GM19455 (cell line): ENCODE measurements at regions not wholly inside any gene's neighbourhood (a gene's known extent, or its start where the extent isn't known, plus 50 kb on each side); places are given as distances from the start of the nearest gene placed in this dataset.

Experiments used
- ATAC-seq: cut with Tn5 transposase; IDR thresholded peaks from one replicate; pipeline ENCODE4 v1.9.1; 2021; ENCODE audit not compliant: unreplicated experiment

- no peak for ATAC-seq
Measured at GRCh38 chr1:23639460-23640095, 52.0 kb upstream of the RPL11 start.

- no peak for ATAC-seq
Measured at GRCh38 chr1:23638786-23639241, 52.8 kb upstream of the RPL11 start.

GRCh38 chr1:23638188-23638619 is 53.4 kb upstream of the RPL11 start:
- no peak for ATAC-seq

GRCh38 chr1:23636009-23636408 is 55.6 kb upstream of the RPL11 start:
- no peak for ATAC-seq

GRCh38 chr1:23634840-23635651 is 56.6 kb upstream of the RPL11 start:
- ATAC-seq, result no peak

GRCh38 chr1:23634518-23634839 is 57.1 kb upstream of the RPL11 start:
- ATAC-seq, result no peak

GRCh38 chr1:23632479-23633160 is 59.0 kb upstream of the RPL11 start:
- no peak for ATAC-seq

GRCh38 chr1:23629708-23630290 is 61.8 kb upstream of the RPL11 start:
- no peak for ATAC-seq

GRCh38 chr1:23628951-23629387 is 62.6 kb upstream of the RPL11 start:
- ATAC-seq, result no peak

GRCh38 chr1:23627069-23627735 is 64.4 kb upstream of the RPL11 start:
- ATAC-seq, result no peak

- ATAC-seq, result no peak
Measured at GRCh38 chr1:23625929-23626535, 65.6 kb upstream of the RPL11 start.

- ATAC-seq, result no peak
Measured at GRCh38 chr1:23625459-23625858, 66.1 kb upstream of the RPL11 start.

- no peak for ATAC-seq
Measured at GRCh38 chr1:23624440-23624839, 65.1 kb upstream of the ID3 start.

GRCh38 chr1:23622284-23622683 is 63.0 kb upstream of the ID3 start:
- ATAC-seq, result no peak

- no peak for ATAC-seq
Measured at GRCh38 chr1:23620605-23621004, 61.3 kb upstream of the ID3 start.

- peak; percentile 70 for ATAC-seq
Measured at GRCh38 chr1:23619299-23620188, 60.2 kb upstream of the ID3 start.

GRCh38 chr1:23618586-23619083 is 59.3 kb upstream of the ID3 start:
- no peak for ATAC-seq

GRCh38 chr1:23617084-23617521 is 57.8 kb upstream of the ID3 start:
- ATAC-seq, result no peak

- no peak for ATAC-seq
Measured at GRCh38 chr1:23616292-23616824, 57.1 kb upstream of the ID3 start.
